CMK (cell line): ENCODE measurements at regions not wholly inside any gene's neighbourhood (a gene's known extent, or its start where the extent isn't known, plus 50 kb on each side); places are given as distances from the start of the nearest gene placed in this dataset.
"Not testable (repeated sequence)": the region's sequence is repeated elsewhere in the genome, so short reads cannot be mapped to it uniquely, and the experiment has no call there.

Experiments
- DNase-seq: peaks from one replicate; pipeline ENCODE4 v3.0.0-alpha.2; 2010; ENCODE audit warnings: low read depth

GRCh38 chr13:81283561-81283960 is 942.6 kb upstream of the SPRY2 start:
- DNase-seq: no peak

DNA sequence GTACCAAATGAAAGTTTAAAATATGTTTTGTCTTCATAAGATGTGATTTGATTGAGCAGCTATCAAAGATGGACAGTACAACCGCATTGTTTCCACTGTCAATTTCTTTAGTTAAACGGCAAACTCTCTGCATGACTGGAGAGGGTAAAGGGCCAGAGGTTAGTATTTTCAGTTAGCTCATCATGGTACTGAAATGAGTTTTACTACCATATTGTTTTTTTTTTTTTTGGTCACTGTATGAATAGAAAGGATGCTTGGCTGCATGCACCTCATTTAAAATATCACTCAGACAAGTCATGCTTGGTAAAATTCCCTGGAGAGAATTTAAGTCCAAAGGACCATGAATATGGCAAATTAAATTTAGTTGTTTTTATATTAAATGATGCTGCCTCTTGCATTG is 942.1 kb upstream of the SPRY2 start:
- no peak for DNase-seq

DNA sequence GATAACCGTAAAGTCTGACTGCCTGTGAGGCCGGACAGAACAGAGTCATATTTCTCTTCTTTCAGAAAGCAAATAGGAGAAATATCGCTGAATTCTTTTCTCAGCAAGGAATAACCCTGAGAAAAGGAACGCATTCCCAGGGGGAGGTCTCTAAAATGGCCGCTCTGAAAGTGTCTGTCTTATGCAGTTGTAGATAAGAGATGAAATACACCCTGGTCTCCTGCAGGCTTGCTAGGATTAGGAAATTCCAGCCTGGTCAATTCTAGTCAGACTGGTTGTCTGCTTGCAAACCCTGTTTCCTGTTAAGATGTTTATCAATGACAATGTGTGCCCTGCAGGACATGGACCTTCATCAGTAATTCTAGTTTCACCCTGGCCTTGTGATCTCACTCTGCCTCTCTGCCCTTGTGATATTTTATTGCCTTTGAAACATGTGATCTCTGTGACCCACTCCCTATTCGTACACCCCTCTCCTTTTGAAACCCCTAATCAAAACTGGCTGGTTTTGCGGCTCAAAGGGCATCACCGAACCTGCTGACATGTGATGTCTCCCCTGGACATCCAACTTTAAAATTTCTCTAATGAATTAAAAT is 934.8 kb upstream of the SPRY2 start:
- DNase-seq: no peak

DNA sequence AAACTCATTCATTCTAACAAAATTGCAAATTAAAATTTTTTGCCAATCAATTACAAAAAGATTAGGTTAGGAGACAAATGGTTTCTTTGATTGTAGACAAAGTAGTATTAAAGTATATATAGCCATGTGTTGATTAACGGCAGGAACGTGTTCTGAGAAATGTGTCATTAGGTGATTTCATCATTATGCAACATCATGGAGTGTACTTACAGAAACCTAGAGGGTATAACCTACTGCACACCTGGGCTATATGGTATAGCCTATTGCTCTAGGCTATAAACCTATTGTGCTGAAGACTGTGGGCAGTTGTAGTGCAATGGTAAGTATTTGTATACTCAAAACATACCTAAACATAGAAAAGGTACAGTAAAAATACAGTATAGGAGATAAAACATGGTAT is 906.8 kb upstream of the SPRY2 start:
- DNase-seq: no peak

DNA sequence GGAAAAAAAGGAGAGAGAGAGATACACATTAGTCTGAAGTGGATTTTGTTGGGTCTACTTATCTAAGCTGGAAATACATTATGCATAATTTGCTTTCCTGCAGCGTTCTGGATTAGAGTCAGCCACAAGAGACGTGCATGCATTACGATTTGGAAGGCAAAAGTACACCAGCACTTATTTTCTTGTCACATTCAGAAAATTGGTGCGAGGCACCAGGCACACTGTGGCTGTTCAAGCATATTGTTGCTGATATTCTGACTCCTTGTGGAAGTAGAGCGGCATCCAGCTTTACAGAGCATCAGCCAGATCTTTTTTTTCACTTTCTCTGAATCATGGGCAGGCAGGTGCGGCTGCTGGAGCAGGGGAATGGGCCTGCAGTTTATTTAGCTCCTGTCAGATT is 905.6 kb upstream of the SPRY2 start:
- no peak for DNase-seq

GRCh38 chr13:81244011-81244410 is 903.1 kb upstream of the SPRY2 start:
- no peak for DNase-seq

DNA sequence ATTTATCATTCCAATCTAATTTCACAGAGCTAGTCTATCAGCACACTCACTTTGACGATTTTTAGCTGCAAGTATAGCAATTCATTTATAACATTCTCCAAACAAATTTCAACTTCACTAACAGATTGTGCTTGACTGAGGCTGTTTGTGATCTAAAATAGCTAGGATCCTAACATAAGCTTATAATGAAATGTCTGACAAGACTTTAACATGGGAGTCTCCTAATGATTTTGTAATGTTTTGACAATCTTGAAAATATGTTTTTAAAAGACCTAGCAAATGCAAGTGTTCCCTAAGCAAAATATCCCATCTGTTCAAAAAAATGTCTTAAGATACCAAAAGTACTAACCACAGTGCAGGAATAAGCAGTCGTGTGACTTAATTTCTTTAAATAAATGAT is 889.5 kb upstream of the SPRY2 start:
- no peak for DNase-seq

- not testable (repeated sequence) for DNase-seq
Measured at GRCh38 chr13:81226830-81227229, 885.9 kb upstream of the SPRY2 start.

- DNase-seq: no peak
Measured at GRCh38 chr13:81224209-81224833, 883.4 kb upstream of the SPRY2 start.

GRCh38 chr13:81223778-81224177 is 882.9 kb upstream of the SPRY2 start:
- DNase-seq: no peak

DNA sequence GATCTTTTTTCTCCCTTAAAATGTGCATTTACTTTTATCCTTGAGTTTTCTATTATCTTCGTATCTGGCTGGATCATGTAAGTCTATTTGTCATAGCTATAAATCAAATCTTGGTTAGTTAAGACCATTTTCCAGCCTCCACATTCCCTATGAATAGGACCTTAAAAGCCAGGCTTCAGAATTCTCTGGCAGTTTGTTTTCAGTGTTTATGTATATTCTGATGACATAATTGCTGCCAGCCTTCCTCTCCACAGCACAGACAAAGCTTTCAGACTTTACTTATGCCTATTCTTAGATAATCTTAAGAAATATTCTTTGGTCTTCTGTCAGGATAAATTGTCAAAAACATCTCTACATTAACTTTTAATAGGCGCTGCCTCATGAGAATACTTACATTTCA is 870.8 kb upstream of the SPRY2 start:
- no peak for DNase-seq

GRCh38 chr13:81207636-81208035 is 866.7 kb upstream of the SPRY2 start:
- DNase-seq: no peak

DNA sequence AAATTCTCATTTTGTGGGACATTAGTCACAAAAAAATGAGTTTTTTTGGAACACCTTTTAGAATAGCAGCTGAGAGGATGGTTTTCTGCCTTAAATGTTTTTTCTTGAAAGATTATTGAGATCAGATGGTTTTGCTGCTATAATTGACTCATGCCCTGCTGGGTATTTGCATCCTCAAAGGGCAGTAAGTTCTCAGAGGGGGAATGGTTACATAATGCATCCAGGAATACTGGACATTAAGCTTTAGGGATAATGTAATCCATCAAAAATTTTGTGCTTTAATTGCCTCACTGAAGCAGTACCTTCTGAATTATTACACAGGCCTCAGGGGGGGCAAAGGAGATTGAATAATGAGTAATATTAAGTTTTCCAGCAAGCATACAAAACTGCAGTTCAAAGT is 866.3 kb upstream of the SPRY2 start:
- no peak for DNase-seq

GRCh38 chr13:81203783-81204182 is 862.9 kb upstream of the SPRY2 start:
- DNase-seq: no peak

- no peak for DNase-seq
Measured at GRCh38 chr13:81199956-81200355, 859.0 kb upstream of the SPRY2 start.

GRCh38 chr13:81197966-81198365 is 857.0 kb upstream of the SPRY2 start:
- no peak for DNase-seq

GRCh38 chr13:81197483-81197882 is 856.6 kb upstream of the SPRY2 start:
- no peak for DNase-seq

DNA sequence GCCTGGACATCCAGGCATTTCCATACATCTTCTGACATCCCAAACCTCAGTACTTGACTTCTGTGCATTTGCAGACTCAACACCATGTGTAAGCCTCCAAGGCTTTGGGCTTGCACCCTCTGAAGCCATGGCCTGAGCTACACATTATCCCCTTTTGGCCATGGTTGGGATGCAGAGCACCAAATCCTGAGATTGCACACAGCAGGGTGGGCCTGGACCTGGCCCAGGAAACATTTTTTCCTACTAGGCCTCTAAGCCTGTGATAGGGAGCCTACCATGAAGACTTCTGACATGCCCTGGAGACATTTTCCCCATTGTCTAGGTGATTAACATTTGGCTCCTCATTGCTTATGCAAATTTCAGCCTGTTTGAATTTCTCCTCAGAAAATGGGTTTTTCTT is 853.4 kb upstream of the SPRY2 start:
- DNase-seq: no peak

DNA sequence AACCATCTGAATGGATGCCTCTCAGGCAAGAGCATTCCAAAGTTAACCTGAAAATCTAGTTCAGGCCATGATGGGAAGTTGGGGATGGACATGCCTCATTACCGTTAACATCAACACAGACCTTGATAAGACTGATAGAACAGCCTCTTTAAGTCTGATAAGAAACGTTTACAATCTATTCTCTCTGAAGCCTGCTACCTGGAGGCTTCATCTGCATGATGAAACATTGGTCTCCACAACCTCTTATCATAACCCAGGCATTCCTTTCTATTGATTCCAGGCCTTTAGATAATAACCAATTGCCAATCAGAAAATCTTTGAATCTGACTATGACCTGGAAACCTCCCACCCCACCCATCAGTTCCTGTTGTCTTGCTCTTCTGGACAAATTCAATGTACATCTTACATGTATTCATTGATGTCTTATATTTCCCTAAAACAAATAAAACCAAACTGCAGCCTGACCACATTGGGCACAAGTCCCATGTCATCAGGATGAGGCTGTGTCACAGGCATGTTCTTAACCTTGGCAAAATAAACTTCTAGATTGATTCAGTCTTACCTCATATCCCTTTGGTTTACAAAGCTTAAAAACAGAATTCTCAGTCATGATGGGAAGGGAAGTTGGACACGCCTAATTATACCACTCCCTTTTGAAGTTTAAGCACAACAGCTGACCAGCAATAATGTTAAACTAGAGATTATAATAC is 843.8 kb upstream of the SPRY2 start:
- no peak for DNase-seq

- no peak for DNase-seq
Measured at GRCh38 chr13:81172603-81173002, 831.7 kb upstream of the SPRY2 start.

- DNase-seq: no peak
Measured at GRCh38 chr13:81171065-81171647, 830.2 kb upstream of the SPRY2 start.

GRCh38 chr13:81163823-81164222 is 822.9 kb upstream of the SPRY2 start:
- DNase-seq: not testable (repeated sequence)

DNA sequence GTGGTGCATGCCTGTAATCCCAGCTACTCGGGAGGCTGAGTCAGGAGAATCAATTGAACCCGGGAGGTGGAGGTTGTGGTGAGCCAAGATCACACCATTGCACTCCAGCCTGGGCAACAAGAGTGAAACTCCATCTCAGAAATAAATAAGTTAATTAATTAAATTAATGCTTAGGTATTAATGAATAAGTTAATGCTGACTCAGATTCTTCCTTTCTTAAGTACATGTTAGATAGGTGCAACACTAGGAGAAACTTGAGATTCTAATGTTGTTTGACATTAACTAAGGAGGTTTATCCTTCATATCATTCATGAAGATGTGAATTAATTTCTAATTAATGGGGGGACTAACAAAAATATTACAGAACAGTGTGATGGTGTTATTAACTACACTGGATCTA is 812.6 kb upstream of the SPRY2 start:
- no peak for DNase-seq
